ENCODE measurements at regions not wholly inside any gene's neighbourhood (a gene's known extent, or its start where the extent isn't known, plus 50 kb on each side); places are given as distances from the start of the nearest gene placed in this dataset.

DNA sequence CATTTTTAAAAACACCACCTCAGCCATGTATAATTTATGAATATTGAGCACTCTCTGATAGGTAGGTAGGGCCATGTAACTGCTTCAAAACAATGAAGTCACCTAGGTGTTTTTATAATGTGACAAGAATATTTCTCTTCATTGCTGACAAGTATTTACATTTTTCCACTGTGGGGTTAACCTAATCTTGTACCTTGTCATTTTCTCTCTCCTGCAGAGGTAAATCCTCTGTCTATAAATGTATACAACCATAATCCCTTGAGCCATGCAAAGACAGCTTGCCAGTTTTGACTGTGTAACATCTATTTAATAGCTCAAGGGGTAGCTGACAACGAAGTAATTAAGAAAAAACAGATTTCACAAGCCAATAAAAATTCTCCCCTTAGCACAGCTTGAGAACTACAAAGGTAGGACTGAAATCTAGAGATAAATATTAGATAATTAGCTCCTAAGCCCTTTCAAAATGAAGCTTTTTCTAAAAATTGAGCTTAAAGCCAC lies 137.6 kb upstream of the POGK start:
- TF ChIP-seq, protein P1, sequence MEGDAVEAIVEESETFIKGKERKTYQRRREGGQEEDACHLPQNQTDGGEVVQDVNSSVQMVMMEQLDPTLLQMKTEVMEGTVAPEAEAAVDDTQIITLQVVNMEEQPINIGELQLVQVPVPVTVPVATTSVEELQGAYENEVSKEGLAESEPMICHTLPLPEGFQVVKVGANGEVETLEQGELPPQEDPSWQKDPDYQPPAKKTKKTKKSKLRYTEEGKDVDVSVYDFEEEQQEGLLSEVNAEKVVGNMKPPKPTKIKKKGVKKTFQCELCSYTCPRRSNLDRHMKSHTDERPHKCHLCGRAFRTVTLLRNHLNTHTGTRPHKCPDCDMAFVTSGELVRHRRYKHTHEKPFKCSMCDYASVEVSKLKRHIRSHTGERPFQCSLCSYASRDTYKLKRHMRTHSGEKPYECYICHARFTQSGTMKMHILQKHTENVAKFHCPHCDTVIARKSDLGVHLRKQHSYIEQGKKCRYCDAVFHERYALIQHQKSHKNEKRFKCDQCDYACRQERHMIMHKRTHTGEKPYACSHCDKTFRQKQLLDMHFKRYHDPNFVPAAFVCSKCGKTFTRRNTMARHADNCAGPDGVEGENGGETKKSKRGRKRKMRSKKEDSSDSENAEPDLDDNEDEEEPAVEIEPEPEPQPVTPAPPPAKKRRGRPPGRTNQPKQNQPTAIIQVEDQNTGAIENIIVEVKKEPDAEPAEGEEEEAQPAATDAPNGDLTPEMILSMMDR (IDR thresholded peaks at IDR 0.05): no peak
- TF ChIP-seq POLR2A (IDR thresholded peaks at IDR 0.05): no peak

Measured in Peyer's patch (tissue), 4 donors.